Sciatic nerve (tissue), 2 donors: ENCODE measurements at regions not wholly inside any gene's neighbourhood (a gene's known extent, or its start where the extent isn't known, plus 50 kb on each side); places are given as distances from the start of the nearest gene placed in this dataset.

ENCODE experiments used
- ATAC-seq: fragments of 200-7000 bp; cut with Tn5 transposase; one replicate; pipeline ENCODE4 v1.9.1; 2020; ENCODE audit warnings: mild to moderate bottlenecking, moderate library complexity
- DNase-seq: peaks from one replicate; pipeline ENCODE4 v3.0.0-alpha.2; 2020; ENCODE audit warnings: low spot score
- intact Hi-C: fragments of 100-400 bp; cut with DNase I; formaldehyde crosslinking; loops from one replicate; pipeline ENCODE4 v1.14.2; 2022
- donor health status: DM: no; HTN: no; CAD: no.
- donor health status: DM: no; HTN: no; CAD: no.

DNA sequence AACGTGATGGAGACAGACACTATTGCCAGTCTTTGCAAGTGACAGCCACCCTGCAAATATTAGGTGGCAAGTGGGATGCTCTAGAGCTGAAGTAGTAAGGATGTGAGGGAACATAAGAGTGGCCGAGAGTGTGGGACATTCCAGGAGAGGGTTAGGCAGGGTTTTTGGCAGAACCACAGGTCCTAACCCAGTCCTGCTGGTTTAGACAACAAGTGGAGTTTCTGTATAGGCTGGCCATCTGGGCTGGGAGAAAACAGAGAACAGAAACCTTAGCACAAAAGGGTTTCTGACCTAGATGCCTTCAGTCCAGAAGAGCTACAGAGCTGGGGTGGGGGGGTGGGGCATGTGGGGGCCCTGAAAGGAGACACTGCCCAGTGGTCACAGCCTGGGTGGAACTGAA, 107.4 kb downstream of the TMEM174 start:
- ATAC-seq: peak; percentile 82
- intact Hi-C loops: loop anchor here (5.0 kb wide), 1 partner anchor 903 kb away; no protein-coding TSS in a partner anchor
- DNase-seq: no peak

DNA sequence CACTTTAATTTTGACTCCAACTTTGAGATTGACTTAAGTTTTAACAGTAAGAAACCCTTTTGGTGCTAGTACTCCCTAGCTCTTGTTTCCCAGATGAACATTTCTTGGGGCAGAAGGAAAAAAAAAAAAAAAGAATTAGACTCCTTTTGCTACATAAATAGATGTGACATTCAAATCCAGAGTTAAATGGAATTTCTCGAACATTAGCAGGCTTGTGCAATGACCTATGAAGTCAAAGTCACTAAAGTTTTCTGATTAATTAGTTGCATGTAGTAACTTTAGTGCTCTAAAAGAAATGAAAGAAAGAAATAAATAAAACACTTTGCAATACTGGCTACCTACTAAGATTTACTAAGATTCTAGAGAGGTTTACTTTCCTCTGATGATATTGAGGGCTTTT, 106.8 kb downstream of the TMEM174 start:
- ATAC-seq (no peak), DNase-seq (no peak)
- intact Hi-C loops: loop anchor here (5.0 kb wide), 1 partner anchor 903 kb away; no protein-coding TSS in a partner anchor

DNA sequence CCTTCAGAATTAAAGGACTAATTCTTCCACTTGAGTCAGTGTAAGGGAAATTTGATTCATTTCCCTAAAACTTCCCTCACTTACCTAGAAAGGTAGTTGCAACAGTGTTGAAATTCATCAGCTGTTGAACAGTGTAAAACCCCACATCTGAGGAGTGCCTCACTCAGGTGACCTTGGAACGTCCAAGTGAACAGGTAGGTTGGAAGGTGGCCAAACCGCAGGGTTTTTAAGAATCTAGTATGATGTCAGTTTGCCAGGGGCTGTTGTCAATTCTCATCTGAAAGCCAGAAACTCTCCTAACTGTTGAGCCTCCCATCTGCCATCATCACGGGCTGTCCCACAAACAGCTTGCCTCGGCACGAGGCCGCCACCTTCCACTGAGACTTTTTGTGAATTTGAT, 105.7 kb downstream of the TMEM174 start:
- ATAC-seq: no peak
- intact Hi-C loops: no loop called here

DNA sequence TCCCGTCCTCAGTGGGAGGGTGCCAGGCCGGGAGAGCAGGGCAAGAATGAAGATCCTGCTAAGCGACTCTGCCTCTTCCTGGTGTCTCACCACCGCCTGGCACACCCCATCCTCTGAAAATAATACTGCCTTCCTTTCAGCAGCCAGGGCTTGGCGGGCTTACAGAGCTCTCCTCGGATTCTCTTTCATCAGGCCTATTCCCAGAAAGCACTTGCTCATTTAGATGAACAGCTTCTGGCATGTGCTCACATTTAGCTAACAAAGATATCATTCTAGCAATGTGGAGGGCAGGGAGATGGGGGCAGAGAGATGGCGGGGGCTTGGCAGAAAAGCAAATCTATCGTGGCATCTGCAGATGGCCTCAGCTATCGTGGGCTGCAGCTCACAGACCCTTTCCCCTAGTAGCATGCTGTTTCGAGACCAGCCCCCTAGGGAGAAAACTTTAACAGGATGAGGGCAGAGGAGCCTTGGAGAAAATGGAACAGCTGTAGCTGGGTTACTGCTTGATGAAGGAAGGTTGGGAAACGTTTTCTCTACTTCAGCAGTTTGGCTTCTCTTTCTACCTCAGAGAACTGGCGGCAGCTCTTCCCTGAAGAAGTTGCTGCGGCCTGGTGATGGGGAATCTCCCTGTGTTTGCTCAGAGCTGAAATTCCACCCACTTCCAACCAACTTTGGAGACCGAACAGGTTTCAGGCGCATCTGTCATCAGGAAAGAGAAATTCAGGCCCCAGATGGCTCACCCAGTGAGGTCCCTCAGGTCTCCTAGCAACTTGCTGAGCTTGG, 102.1 kb downstream of the TMEM174 start:
- ATAC-seq (peak; percentile 91), DNase-seq (peak; percentile 74)
- intact Hi-C loops: no loop called here

More for the DNA sequence above, 105.7 kb downstream of the TMEM174 start:
- no peak for DNase-seq

DNA sequence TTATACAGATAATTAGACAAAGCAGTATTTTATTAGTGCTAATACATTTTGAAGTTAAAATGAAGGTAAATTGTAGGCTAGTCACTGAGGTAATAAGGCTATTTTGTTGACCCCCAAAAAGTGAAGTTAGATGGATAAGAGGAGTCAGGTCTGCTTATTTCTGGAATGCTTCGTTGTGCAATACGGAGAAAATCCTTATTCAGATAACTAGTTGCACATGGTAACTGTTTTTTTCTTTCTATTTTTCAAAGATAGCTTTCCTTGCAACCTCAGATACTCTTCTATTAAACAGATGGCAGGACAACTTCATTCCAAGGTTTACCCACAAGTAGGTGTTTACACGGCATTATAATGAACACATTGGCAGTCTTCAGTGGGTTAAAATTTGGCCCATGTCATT, 101.1 kb downstream of the TMEM174 start:
- intact Hi-C loops: no loop called here
- no peak for DNase-seq
- peak; percentile 13 for ATAC-seq

DNA sequence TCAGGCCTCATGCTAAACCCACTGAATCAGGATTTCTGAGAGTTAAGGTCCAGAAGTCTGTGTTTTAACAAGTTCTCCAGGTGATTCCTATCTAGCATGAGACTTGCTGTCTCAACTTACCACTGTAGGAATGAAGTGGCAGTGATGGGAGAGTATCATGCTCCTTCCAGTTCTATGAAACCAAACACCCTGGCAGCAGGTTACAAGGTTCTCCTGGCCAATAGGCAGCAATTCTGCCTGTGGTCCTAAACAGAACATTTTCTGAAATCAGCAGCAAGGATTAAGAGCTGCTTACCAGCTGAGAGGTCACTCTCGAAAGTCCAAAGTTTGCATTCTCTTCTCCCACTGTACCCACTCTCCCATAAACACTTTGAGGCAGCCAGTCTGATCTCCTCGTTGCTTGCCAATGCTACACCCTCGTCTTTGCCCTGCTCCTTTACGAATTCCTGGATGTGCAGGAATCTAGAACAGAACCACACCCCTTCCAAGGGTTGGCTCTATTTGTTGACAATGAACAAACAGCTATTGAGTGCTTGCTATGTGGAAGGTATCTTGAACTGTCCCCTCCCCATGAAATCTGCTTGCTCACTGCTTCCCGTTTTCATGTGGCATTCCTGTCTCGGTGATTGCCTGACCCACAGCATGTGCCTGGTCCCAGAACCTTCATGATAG, 100.5 kb downstream of the TMEM174 start:
- DNase-seq: no peak
- intact Hi-C loops: no loop called here
- ATAC-seq: no peak

DNA sequence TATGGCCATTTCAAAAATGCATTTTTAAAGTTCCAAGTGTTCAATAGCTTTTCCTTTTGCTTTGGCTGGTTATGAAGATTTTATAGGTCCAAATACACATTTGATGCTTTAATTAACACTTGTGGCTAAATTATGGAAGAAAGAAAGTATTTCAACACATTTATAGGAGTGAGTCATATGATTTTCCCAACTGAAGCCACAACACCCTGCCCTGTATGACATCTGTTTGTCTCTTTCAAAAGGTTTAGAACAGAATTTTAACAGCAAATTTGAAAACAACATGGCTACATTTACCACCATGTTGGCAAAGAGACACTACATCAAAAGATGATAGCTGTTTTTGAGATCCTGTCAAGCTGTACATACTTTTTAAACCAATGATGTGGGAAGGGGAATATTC, 99.4 kb downstream of the TMEM174 start:
- intact Hi-C loops: no loop called here
- DNase-seq: no peak
- no peak for ATAC-seq

DNA sequence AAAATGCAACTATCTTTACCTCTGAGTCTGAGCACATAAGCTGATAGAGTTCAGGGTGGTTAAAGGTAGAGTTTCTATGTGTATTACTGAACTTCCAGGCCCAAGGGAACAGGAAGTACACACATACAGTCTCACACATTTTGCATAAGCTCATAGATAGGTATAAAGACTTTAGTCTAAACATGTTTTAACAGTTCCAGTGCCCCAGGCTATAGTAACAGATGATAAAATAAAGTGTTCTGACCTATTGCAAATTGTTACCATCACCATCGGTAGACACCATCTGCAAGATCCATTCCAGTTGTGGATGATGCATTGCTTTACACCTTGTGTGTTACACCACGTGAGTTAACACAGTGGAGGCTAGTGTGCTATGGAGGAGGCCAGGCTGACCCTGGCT, 95.8 kb downstream of the TMEM174 start:
- intact Hi-C loops: no loop called here
- no peak for ATAC-seq
- DNase-seq: no peak

DNA sequence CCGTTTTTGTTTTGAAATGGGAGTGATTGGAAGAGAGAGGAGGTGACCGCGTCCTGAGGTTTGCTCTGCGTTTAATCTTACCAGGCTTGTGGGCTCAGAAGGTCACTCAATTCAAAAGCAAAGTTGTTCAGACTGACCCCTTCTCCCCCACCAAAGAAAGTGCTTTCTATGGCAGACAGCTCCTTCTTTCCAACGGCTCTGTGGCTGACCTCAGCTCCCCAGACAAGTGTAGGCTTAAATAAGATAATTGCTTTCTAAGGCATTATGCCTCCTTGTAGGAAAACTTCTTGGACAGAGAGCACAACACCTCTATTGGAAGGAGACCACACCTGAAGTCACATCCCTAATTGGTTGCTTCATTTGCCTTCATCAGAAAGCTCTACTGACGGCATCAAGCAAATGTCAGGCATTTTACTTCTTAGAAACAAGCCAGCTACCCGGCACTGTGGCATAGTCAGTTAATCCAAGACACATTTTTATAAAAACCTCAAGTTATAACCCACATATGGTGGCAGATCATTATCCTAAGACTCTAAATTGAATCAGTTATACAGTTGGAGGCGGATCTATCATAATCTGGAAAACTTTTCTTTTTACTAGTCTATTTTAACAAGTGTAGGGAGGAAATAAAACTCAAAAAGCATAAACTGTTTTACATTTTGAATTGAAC, 94.9 kb downstream of the TMEM174 start:
- DNase-seq (no peak), ATAC-seq (no peak)
- intact Hi-C loops: no loop called here

DNA sequence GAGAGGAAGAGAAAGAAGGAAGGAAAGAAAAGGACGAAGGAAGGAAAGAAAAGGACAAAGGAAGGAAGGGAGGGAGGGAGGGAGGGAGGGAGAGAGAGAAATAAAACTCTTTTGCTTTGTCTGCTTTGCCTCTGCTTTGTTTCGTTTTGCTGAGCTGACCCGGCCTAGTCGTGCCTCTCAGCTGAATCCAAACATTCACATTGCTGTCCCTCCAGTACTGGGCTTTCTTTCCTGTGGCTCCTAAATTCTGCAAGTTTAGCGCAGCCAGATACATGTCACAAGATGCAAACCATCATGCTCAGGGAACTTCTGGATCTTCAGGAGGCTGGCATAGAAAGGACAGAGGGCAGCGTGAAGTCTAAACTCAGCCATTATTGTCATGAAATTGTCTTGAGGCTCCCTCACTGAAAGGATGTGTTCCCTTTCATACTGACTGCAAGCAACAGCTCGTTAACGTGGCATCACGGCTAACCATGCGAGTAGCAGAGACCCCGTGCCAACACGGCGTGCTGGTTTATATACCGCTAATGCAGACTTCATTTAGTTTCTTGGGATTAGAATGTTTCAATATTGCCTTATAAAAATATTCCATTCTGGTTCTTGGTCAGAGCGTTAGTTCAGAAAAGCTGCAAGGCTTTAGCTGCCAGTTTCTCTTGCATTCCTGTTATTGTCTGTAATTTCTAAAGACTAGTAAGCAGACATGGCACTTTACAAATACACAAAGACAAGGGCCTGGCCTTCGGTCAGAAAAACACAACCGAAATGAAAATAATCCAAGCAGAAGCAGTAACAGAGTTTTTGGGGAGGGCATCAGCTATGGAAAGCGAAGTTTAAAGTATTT, 94.2 kb downstream of the TMEM174 start:
- no peak for DNase-seq
- intact Hi-C loops: no loop called here
- peak; percentile 33 for ATAC-seq

DNA sequence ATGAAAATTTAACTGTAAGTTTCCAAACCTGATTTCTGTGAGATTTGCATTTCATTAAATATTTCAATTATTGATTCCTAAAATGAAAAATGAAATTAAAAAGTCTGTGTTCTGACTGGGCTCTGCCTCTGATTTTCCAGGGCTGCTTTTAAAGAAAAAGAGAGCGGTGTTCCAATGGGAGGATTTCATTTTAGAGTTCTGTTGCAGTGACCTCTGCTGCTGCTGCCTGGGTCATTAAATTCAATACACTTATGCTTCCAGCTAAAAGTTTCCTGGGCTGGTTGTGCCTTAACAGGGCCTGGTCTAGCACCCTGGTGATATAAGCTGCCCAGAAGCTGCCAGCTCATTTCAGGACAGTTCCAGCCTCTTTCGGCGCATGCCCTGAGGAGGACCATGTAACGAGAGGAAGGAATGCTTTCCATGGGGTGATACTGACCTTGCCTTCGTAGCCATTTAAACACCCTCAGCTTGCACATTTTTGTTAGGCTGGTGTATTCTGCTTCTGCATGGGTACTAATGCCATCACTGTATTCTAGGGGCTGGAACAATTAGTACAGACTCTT, 93.3 kb downstream of the TMEM174 start:
- peak; percentile 45 for ATAC-seq
- DNase-seq: no peak
- intact Hi-C loops: no loop called here

DNA sequence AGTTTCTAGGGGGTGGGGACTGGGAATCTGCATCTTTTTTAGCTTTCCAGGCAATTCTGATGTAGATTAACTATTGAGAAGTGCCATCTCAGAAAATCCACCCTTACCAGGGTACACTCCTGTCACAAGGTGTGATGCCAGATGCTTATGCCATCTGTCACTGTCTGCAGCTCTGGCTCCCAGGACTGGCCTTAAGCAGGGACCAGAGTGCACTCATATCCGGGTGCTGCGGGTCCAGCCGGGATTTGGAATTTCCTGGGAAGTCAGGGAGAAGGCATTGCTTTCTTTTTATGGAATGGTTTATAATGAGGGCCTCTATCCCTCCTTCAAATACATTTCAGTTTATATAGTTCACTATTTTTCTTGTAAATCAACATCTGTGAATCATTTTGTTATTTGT, 92.6 kb downstream of the TMEM174 start:
- peak; percentile 18 for ATAC-seq
- intact Hi-C loops: no loop called here
- DNase-seq: no peak

DNA sequence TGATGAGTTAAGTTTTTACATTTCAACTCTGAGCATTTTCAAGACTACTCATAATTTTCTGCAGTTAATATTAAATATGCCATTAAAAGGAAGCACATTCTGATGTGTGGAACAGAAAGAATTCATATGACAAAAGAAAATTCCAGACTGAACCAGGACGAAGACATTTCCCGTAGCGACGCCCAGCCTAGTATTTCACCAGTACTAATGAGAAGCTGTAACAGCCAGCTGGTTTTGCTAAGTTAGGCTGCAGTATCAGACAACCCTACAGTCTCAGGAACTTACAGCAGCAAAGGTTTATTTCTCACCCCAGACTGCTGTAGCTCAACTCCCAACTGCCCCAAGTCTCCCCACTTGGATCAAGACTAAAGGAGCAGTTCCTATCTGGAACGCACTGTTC, 91.6 kb downstream of the TMEM174 start:
- ATAC-seq (no peak), DNase-seq (no peak)
- intact Hi-C loops: no loop called here

DNA sequence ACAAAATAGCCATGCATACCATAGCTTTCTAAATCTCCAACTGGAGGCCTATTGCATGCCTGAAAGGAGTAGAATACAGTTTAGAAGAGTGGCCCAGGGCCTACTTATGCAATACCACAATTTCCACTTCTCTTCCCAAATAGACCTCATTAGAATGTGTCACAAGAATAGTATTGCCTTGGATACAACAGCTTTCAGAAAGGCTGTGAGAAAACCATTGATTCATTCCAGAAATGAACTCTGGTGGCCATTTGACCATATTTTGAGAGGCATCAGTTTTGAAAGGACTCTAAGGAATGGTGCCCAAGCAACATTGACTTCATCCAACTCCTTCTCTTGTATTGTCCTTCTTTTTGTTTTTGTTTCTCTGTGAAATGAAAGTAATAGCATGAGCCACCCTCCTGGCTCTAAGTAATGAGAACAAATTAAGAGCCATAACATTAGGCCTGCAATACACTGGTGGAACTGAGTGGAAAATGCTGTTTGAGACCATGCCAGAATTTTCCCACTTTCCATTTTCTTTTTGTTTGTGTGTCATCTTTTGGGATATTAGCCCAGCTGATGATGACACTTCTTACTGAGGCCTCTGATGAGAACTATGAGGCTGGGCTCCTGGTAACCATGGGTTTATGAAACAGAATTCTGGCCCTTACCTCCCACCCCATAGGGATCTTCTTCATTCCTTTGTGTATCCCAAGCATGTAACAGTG, 90.2 kb downstream of the TMEM174 start:
- ATAC-seq (peak; percentile 74), DNase-seq (no peak)
- intact Hi-C loops: no loop called here

DNA sequence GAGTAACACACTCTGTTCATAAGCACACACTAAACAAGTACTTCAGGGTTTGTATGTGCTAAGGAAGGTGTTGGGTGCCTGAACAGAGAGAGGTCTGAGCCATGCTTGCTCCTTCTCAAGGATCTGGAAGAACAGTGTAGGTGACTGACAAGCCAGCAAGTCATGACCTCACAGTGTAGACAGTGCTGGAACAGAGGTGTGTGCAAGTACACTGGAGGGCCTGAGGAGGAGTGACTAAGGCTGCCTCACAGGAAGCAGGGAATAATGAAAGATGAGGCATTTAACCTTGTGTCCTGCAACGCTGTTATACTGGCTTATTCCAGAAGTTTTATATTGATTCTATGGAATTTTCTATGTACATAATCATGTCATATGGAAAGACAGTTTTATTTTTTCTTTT, 83.9 kb downstream of the TMEM174 start:
- no peak for ATAC-seq
- DNase-seq: no peak
- intact Hi-C loops: no loop called here

DNA sequence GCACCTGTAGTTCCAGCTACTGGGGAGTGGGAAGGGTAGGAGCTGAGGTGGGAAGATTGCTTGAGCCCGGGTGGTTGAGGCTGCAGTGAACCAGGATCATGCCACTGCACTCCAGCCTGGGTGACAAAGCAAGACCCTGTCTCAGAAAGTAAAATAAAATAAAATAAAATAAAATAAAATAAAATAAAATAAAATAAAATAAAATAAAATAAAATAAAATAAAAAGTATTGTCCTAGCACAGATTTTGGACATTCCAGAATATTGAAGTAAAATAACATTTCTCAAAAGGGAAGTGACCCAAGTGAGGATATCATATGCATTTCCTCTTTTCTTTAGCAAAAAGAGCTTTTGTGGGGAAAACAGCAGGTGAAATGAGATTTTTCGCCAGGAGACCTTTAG, 83.5 kb downstream of the TMEM174 start:
- intact Hi-C loops: no loop called here
- no peak for ATAC-seq
- DNase-seq: no peak

DNA sequence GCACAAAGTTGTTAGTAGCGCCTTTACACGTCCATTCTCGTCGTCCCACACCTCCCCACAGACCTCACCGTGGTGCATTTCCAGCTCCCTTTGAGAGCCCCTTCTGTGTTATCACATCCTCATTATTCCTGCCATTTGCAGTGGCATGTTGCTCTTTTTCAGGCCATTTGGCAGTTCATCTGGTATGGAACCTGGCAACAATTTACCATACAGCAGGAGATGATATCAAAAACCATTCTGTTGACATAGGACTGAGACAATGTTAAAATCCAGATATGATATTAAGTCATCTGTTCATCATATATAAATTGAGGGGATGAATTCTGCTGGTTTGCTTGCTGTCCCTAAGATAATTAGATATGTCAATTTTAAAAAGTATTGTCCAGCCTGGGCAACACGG, 83.0 kb downstream of the TMEM174 start:
- no peak for ATAC-seq
- intact Hi-C loops: no loop called here

DNA sequence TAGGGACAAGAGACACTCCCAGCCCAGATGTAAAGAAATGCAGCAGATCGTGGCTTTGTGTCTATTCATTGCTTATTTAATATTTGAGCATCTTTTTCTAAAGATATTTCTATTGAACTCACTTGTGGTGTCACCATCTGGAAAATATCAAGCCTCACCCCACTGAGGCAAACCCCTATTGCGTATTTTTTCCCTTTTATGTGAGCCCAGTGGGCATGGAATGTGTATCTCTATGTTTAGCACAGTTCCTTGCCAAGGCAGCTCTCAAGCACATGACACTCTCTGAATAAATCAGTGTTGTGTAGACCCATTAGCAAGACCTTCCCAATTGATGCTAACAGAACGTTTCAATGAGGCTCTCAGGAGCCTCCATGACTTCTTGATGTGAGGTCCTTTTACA, 81.6 kb downstream of the TMEM174 start:
- intact Hi-C loops: no loop called here
- peak; percentile 90 for ATAC-seq
- DNase-seq: no peak

More for the DNA sequence above, 83.0 kb downstream of the TMEM174 start:
- no peak for DNase-seq
